HEK293 (cell line): ENCODE measurements at regions not wholly inside any gene's neighbourhood (a gene's known extent, or its start where the extent isn't known, plus 50 kb on each side); places are given as distances from the start of the nearest gene placed in this dataset.

ENCODE experiments used
- CTCF ChIA-PET: fragments of 350-600 bp; formaldehyde crosslinking; extraction: SDS; loops from one replicate; lab custom pipeline; 2021; ENCODE audit warnings: antibody characterized with exemption; lab: Yijun Ruan, JAX
- POLR2A ChIA-PET: fragments of 300-600 bp; formaldehyde crosslinking; extraction: SDS; loops from one replicate; lab custom pipeline; 2020; ENCODE audit warnings: antibody characterized with exemption, inconsistent platforms; lab: Yijun Ruan, JAX
- H3K27ac ChIP-seq: fragments of 200-500 bp; sonication (Bioruptor generic); 2 replicates; pipeline ENCODE4 v1.5.1; 2014; ENCODE audit warnings: low read depth, low read length, control low read depth, inconsistent platforms; ENCODE audit errors: extremely low read depth
- H3K36me3 ChIP-seq, 2 experiments: fragments of 200-500 bp in 1 of 2; sonication (Bioruptor generic) in 1 of 2; 1 replicate in 1 of 2; 2 replicates in 1 of 2; pipeline ENCODE4 v1.5.1; 2014 to 2017; ENCODE audit warnings: inconsistent platforms in 2 of 2, low read length in 2 of 2; ENCODE audit not compliant: control insufficient read depth in 2 of 2, insufficient read depth in 1 of 2
- H3K4me1 ChIP-seq: fragments of 200-500 bp; sonication (Bioruptor generic); 2 replicates; pipeline ENCODE4 v1.5.1; 2014; ENCODE audit warnings: mild to moderate bottlenecking, low read length, inconsistent platforms; ENCODE audit not compliant: control insufficient read depth, insufficient read depth
- H3K4me3 ChIP-seq: 2 replicates; pipeline ENCODE4 v1.5.1; 2011; ENCODE audit warnings: low read depth, mild to moderate bottlenecking, control low read depth, low read length, moderate library complexity
- H3K9me3 ChIP-seq: fragments of 200-500 bp; sonication (Bioruptor generic); 2 replicates; pipeline ENCODE4 v1.5.1; 2014; ENCODE audit warnings: low read depth, low read length, inconsistent platforms; ENCODE audit not compliant: control insufficient read depth, insufficient read depth
- CTCF ChIP-seq: fragments of 450-650 bp; formaldehyde crosslinking; IDR thresholded peaks from 2 replicates; pipeline ENCODE4 v1.5.1; 2016; ENCODE audit warnings: missing biosample characterization, missing genetic modification characterization
- ELK4 ChIP-seq: IDR thresholded peaks from 2 replicates; pipeline ENCODE4 v1.6.1; 2011; ENCODE audit warnings: mild to moderate bottlenecking, low read depth, low read length, borderline replicate concordance
- HIC1 ChIP-seq: fragments of 450-650 bp; formaldehyde crosslinking; IDR thresholded peaks from 2 replicates; pipeline ENCODE4 v1.5.1; 2016; ENCODE audit warnings: missing biosample characterization, missing genetic modification characterization
- PRDM4 ChIP-seq: fragments of 450-650 bp; formaldehyde crosslinking; IDR thresholded peaks from 2 replicates; pipeline ENCODE4 v1.5.1; 2017; ENCODE audit warnings: missing biosample characterization, missing genetic modification characterization
- REPIN1 ChIP-seq: fragments of 450-650 bp; formaldehyde crosslinking; IDR thresholded peaks from 2 replicates; pipeline ENCODE4 v1.5.1; 2017; ENCODE audit warnings: missing biosample characterization, missing genetic modification characterization, low read depth
- YY1 ChIP-seq: fragments of 450-650 bp; formaldehyde crosslinking; IDR thresholded peaks from 2 replicates; pipeline ENCODE4 v1.5.1; 2018; ENCODE audit warnings: missing biosample characterization, missing genetic modification characterization
- ZBTB48 ChIP-seq: fragments of 450-650 bp; formaldehyde crosslinking; IDR thresholded peaks from 2 replicates; pipeline ENCODE4 v1.5.1; 2016; ENCODE audit warnings: missing biosample characterization, missing genetic modification characterization
- ZBTB8A ChIP-seq: fragments of 450-650 bp; formaldehyde crosslinking; IDR thresholded peaks from 2 replicates; pipeline ENCODE4 v1.5.1; 2016; ENCODE audit warnings: missing biosample characterization, missing genetic modification characterization
- ZNF140 ChIP-seq: fragments of 450-650 bp; formaldehyde crosslinking; IDR thresholded peaks from 2 replicates; pipeline ENCODE4 v1.5.1; 2016; ENCODE audit warnings: missing biosample characterization, missing genetic modification characterization
- ZNF155 ChIP-seq: fragments of 450-650 bp; formaldehyde crosslinking; IDR thresholded peaks from 2 replicates; pipeline ENCODE4 v1.5.1; 2016; ENCODE audit warnings: missing biosample characterization, missing genetic modification characterization
- ZNF174 ChIP-seq: fragments of 450-650 bp; formaldehyde crosslinking; IDR thresholded peaks from 2 replicates; pipeline ENCODE4 v1.5.0; 2017; ENCODE audit warnings: missing biosample characterization, mild to moderate bottlenecking, missing genetic modification characterization
- ZNF292 ChIP-seq: fragments of 450-650 bp; formaldehyde crosslinking; IDR thresholded peaks from 2 replicates; pipeline ENCODE4 v1.5.1; 2016; ENCODE audit warnings: low read depth, missing biosample characterization, missing genetic modification characterization, borderline replicate concordance
- ZNF324 ChIP-seq: fragments of 450-650 bp; formaldehyde crosslinking; IDR thresholded peaks from 2 replicates; pipeline ENCODE4 v1.5.1; 2016; ENCODE audit warnings: missing biosample characterization, missing genetic modification characterization
- ZNF48 ChIP-seq: fragments of 450-650 bp; formaldehyde crosslinking; IDR thresholded peaks from 2 replicates; pipeline ENCODE4 v1.5.1; 2016; ENCODE audit warnings: missing biosample characterization, missing genetic modification characterization
- ZNF501 ChIP-seq: fragments of 450-650 bp; formaldehyde crosslinking; IDR thresholded peaks from 2 replicates; pipeline ENCODE4 v1.5.1; 2016; ENCODE audit warnings: missing biosample characterization, missing genetic modification characterization
- ZNF580 ChIP-seq: fragments of 450-650 bp; formaldehyde crosslinking; IDR thresholded peaks from 2 replicates; pipeline ENCODE4 v1.5.1; 2016; ENCODE audit warnings: missing biosample characterization, missing genetic modification characterization
- ZNF585B ChIP-seq: fragments of 450-650 bp; formaldehyde crosslinking; IDR thresholded peaks from 2 replicates; pipeline ENCODE4 v1.5.1; 2016; ENCODE audit warnings: missing biosample characterization, missing genetic modification characterization
- ZNF600 ChIP-seq: fragments of 450-650 bp; formaldehyde crosslinking; IDR thresholded peaks from 2 replicates; pipeline ENCODE4 v1.5.1; 2016; ENCODE audit warnings: missing biosample characterization, missing genetic modification characterization
- ZNF610 ChIP-seq: fragments of 450-650 bp; formaldehyde crosslinking; IDR thresholded peaks from 2 replicates; pipeline ENCODE4 v1.5.1; 2016; ENCODE audit warnings: missing biosample characterization, missing genetic modification characterization, borderline replicate concordance
- ZNF623 ChIP-seq: fragments of 450-650 bp; formaldehyde crosslinking; IDR thresholded peaks from 2 replicates; pipeline ENCODE4 v1.5.1; 2016; ENCODE audit warnings: missing biosample characterization, missing genetic modification characterization
- ZSCAN23 ChIP-seq: fragments of 450-650 bp; formaldehyde crosslinking; IDR thresholded peaks from 2 replicates; pipeline ENCODE4 v1.5.1; 2016; ENCODE audit warnings: missing biosample characterization, missing genetic modification characterization

- no peak for TF ChIP-seq ZNF174 (tag by site-specific recombination)
- TF ChIP-seq ZBTB8A (tag by site-specific recombination) = no peak
Measured at GRCh38 chr14:65946494-65946893, 534.0 kb downstream of the FUT8 start (continued).

GRCh38 chr14:65948302-65948701, 535.8 kb downstream of the FUT8 start:
- CTCF ChIA-PET = interaction anchor here (0.9 to 8.2 kb wide), 2 partner anchors 12 to 18 kb away, joined by 4 to 62 read pairs; no protein-coding TSS in a partner anchor
- H3K4me1 ChIP-seq = no peaks in the 10 kb centered on the region
- POLR2A ChIA-PET = no interaction called here
- H3K27ac ChIP-seq = no peak overlapping the region
- TF ChIP-seq ZNF610 (tag by site-specific recombination) (no peak), ZBTB48 (no peak), YY1 (tag by site-specific recombination) (no peak), ZNF155 (no peak), ZNF324 (no peak)
- no peaks in the 10 kb centered on the region for H3K9me3 ChIP-seq
- H3K36me3 ChIP-seq = no peaks in the 10 kb centered on the region
- no peak overlapping the region for H3K4me3 ChIP-seq

- Histone ChIP-seq H3K4me3 (no peak overlapping the region), H3K36me3 (no peaks in the 10 kb centered on the region), H3K27ac (no peak overlapping the region), H3K4me1 (no peaks in the 10 kb centered on the region), H3K9me3 (no peaks in the 10 kb centered on the region)
- ChIA-PET CTCF (interaction anchor here (0.8 to 8.2 kb wide), 6 partner anchors 9 to 786 kb away, joined by 3 to 62 read pairs (median 6); no protein-coding TSS in a partner anchor), POLR2A (no interaction called here)
- no peak for TF ChIP-seq ZSCAN23 (tag by site-specific recombination)
- no peak for TF ChIP-seq REPIN1 (tag by site-specific recombination)
- no peak for TF ChIP-seq ZNF292
- no peak for TF ChIP-seq CTCF
- TF ChIP-seq ELK4 = no peak
- no peak for TF ChIP-seq ZNF623 (tag by site-specific recombination)
- no peak for TF ChIP-seq ZNF140 (tag by site-specific recombination)
- no peak for TF ChIP-seq PRDM4
- TF ChIP-seq ZNF501 (tag by site-specific recombination) = no peak
- no peak for TF ChIP-seq ZNF580 (tag by site-specific recombination)
- TF ChIP-seq ZNF48 (tag by site-specific recombination) = no peak
- TF ChIP-seq HIC1 (tag by site-specific recombination) = no peak
- no peak for TF ChIP-seq ZNF600 (tag by site-specific recombination)
- no peak for TF ChIP-seq ZNF585B
Measured at GRCh38 chr14:65949711-65950516, 536.3 kb upstream of the CCDC196 start.
